ENCODE measurements at regions not wholly inside any gene's neighbourhood (a gene's known extent, or its start where the extent isn't known, plus 50 kb on each side); places are given as distances from the start of the nearest gene placed in this dataset.

- TF ChIP-seq, protein P1, sequence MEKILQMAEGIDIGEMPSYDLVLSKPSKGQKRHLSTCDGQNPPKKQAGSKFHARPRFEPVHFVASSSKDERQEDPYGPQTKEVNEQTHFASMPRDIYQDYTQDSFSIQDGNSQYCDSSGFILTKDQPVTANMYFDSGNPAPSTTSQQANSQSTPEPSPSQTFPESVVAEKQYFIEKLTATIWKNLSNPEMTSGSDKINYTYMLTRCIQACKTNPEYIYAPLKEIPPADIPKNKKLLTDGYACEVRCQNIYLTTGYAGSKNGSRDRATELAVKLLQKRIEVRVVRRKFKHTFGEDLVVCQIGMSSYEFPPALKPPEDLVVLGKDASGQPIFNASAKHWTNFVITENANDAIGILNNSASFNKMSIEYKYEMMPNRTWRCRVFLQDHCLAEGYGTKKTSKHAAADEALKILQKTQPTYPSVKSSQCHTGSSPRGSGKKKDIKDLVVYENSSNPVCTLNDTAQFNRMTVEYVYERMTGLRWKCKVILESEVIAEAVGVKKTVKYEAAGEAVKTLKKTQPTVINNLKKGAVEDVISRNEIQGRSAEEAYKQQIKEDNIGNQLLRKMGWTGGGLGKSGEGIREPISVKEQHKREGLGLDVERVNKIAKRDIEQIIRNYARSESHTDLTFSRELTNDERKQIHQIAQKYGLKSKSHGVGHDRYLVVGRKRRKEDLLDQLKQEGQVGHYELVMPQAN (conservative IDR thresholded peaks at IDR 0.05), result no peak
- TF ChIP-seq TARDBP (IDR thresholded peaks at IDR 0.05; ENCODE audit: borderline replicate concordance), result no peak
- TF ChIP-seq, protein P2, sequence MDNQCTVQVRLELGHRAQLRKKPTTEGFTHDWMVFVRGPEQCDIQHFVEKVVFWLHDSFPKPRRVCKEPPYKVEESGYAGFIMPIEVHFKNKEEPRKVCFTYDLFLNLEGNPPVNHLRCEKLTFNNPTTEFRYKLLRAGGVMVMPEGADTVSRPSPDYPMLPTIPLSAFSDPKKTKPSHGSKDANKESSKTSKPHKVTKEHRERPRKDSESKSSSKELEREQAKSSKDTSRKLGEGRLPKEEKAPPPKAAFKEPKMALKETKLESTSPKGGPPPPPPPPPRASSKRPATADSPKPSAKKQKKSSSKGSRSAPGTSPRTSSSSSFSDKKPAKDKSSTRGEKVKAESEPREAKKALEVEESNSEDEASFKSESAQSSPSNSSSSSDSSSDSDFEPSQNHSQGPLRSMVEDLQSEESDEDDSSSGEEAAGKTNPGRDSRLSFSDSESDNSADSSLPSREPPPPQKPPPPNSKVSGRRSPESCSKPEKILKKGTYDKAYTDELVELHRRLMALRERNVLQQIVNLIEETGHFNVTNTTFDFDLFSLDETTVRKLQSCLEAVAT (IDR thresholded peaks at IDR 0.05), result no peak
- TF ChIP-seq ETV6 (conservative IDR thresholded peaks at IDR 0.05 in 1 of 2, IDR thresholded peaks at IDR 0.05 in 1 of 2; ENCODE audit: borderline replicate concordance in 1 of 2, low read depth in 1 of 2), result no peak
- TF ChIP-seq ATF2 (IDR thresholded peaks at IDR 0.05; ENCODE audit: low read length), result no peak
- TF ChIP-seq CTCF (IDR thresholded peaks at IDR 0.05 in 2 of 3, conservative IDR thresholded peaks at IDR 0.05 in 1 of 3; ENCODE audit: control insufficient read depth in 2 of 3, extremely low read depth in 1 of 3, insufficient read depth in 1 of 3, low read depth in 3 of 3, low read length in 3 of 3), result no peak
- no peak for TF ChIP-seq MTA3 (IDR thresholded peaks at IDR 0.05; ENCODE audit: borderline replicate concordance, low read length)
Measured at GRCh38 chr10:8412541-8412940, 358.1 kb downstream of the GATA3 start.
